Prostate gland (tissue), 2 donors: ENCODE measurements at regions not wholly inside any gene's neighbourhood (a gene's known extent, or its start where the extent isn't known, plus 50 kb on each side); places are given as distances from the start of the nearest gene placed in this dataset.

Experiments
- DNase-seq: peaks from one replicate; pipeline ENCODE4 v3.0.0-alpha.2; 2019; ENCODE audit warnings: low spot score
- H3K27ac ChIP-seq, 2 donors: fragments of 200-600 bp; sonication (generic); 2 replicates each; pipeline ENCODE4 v1.5.1; 2017 to 2019
- H3K27me3 ChIP-seq: fragments of 200-600 bp; sonication (generic); replicated peaks from 2 replicates; pipeline ENCODE4 v1.5.1; 2019; ENCODE audit not compliant: insufficient read depth
- H3K36me3 ChIP-seq, 2 donors: fragments of 200-600 bp; sonication (generic); 1 replicate in 1 of 2; 2 replicates in 1 of 2; pipeline versions ENCODE4 v1.5.1 to v1.8.1; 2017 to 2019
- H3K4me1 ChIP-seq: fragments of 200-600 bp; sonication (generic); replicated peaks from 2 replicates; pipeline ENCODE4 v1.5.1; 2019
- H3K4me3 ChIP-seq, 2 donors: fragments of 200-600 bp; sonication (generic); 2 replicates each; pipeline ENCODE4 v1.5.1; 2017 to 2019
- H3K9me3 ChIP-seq: fragments of 200-600 bp; sonication (generic); 2 replicates; pipeline ENCODE4 v1.5.1; 2017
- CTCF ChIP-seq, 4 experiments: fragments of 200-600 bp in 2 of 4; fragments of 450-650 bp in 2 of 4; sonication (generic) in 2 of 4; IDR thresholded peaks; 1 replicate in 3 of 4; 2 replicates in 1 of 4; pipeline ENCODE4 v1.5.1; 2016 to 2019; ENCODE audit warnings: antibody characterized with exemption in 4 of 4, mild to moderate bottlenecking in 2 of 4, moderate library complexity in 2 of 4
- POLR2A ChIP-seq: fragments of 450-650 bp; IDR thresholded peaks from one replicate; pipeline ENCODE4 v1.6.1; 2016; ENCODE audit warnings: antibody characterized with exemption, mild to moderate bottlenecking
- POLR2AphosphoS5 ChIP-seq: sonication (generic); formaldehyde crosslinking; IDR thresholded peaks from one replicate; pipeline ENCODE4 v1.6.1; 2017; ENCODE audit warnings: antibody characterized with exemption
- WGBS: methylation state at CpG from one replicate; pipeline ENCODE4 v1.1.5; 2018; 5-methylcytosine and 5-hydroxymethylcytosine counted together
- intact Hi-C: fragments of 100-400 bp; cut with DNase I; formaldehyde crosslinking; loops from one replicate; pipeline ENCODE4 v1.14.2; 2022

- 92% methylated on average over 2 of the region's 2 CpGs for WGBS
- no peaks in the 10 kb centered on the region for H3K4me1 ChIP-seq
- TF ChIP-seq POLR2AphosphoS5 (no peak), POLR2A (no peak), CTCF (IDR thresholded peaks at IDR 0.05) (no peak)
- no peaks in the 10 kb centered on the region for H3K36me3 ChIP-seq
- H3K27me3 ChIP-seq = no peaks in the 10 kb centered on the region
- intact Hi-C loops = no loop called here
- H3K4me3 ChIP-seq = no peak overlapping the region
- no peak for DNase-seq
- no peaks in the 10 kb centered on the region for H3K9me3 ChIP-seq
- no peak overlapping the region for H3K27ac ChIP-seq
These were observed 490.7 kb upstream of the ZEB2 start for GRCh38 chr2:145010635-145011034.

- H3K9me3 ChIP-seq = no peaks in the 10 kb centered on the region
- H3K27me3 ChIP-seq = no peaks in the 10 kb centered on the region
- H3K27ac ChIP-seq = no peak overlapping the region
- intact Hi-C loops = no loop called here
- TF ChIP-seq CTCF (IDR thresholded peaks at IDR 0.05) (no peak), POLR2AphosphoS5 (no peak), POLR2A (no peak)
- DNase-seq = no peak
- no peaks in the 10 kb centered on the region for H3K36me3 ChIP-seq
- no peaks in the 10 kb centered on the region for H3K4me1 ChIP-seq
- no peak overlapping the region for H3K4me3 ChIP-seq
These were observed 488.0 kb upstream of the ZEB2 start for GRCh38 chr2:145007960-145008263.

GRCh38 chr2:145007093-145007959, 487.4 kb upstream of the ZEB2 start:
- H3K9me3 ChIP-seq = no peaks in the 10 kb centered on the region
- H3K27me3 ChIP-seq = no peaks in the 10 kb centered on the region
- no peaks in the 10 kb centered on the region for H3K36me3 ChIP-seq
- no peaks in the 10 kb centered on the region for H3K4me1 ChIP-seq
- DNase-seq = no peak
- no peak overlapping the region for H3K27ac ChIP-seq
- TF ChIP-seq CTCF (IDR thresholded peaks at IDR 0.05) = no peak
- no peak for TF ChIP-seq POLR2A
- TF ChIP-seq POLR2AphosphoS5 = no peak
- H3K4me3 ChIP-seq = no peak overlapping the region
- intact Hi-C loops = no loop called here
- 74% methylated on average over 13 of the region's 13 CpGs for WGBS

GRCh38 chr2:145002624-145003023, 482.7 kb upstream of the ZEB2 start:
- Histone ChIP-seq H3K4me1 (no peaks in the 10 kb centered on the region), H3K36me3 (no peaks in the 10 kb centered on the region), H3K27ac (no peak overlapping the region), H3K9me3 (no peaks in the 10 kb centered on the region), H3K4me3 (no peak overlapping the region), H3K27me3 (no peaks in the 10 kb centered on the region)
- no peak for DNase-seq
- WGBS = 100% methylated on average over 1 of the region's 1 CpG
- intact Hi-C loops = no loop called here
- TF ChIP-seq POLR2A (no peak), POLR2AphosphoS5 (no peak), CTCF (IDR thresholded peaks at IDR 0.05) (no peak)

GRCh38 chr2:145000376-145000775, 480.5 kb upstream of the ZEB2 start:
- no peak overlapping the region for H3K4me3 ChIP-seq
- intact Hi-C loops = no loop called here
- TF ChIP-seq POLR2AphosphoS5 (no peak), POLR2A (no peak), CTCF (IDR thresholded peaks at IDR 0.05) (no peak)
- H3K27ac ChIP-seq = no peak overlapping the region
- H3K9me3 ChIP-seq = no peaks in the 10 kb centered on the region
- no peaks in the 10 kb centered on the region for H3K36me3 ChIP-seq
- H3K4me1 ChIP-seq = no peaks in the 10 kb centered on the region
- no peaks in the 10 kb centered on the region for H3K27me3 ChIP-seq
- DNase-seq = no peak
